HG03064 (cell line): ENCODE measurements at regions not wholly inside any gene's neighbourhood (a gene's known extent, or its start where the extent isn't known, plus 50 kb on each side); places are given as distances from the start of the nearest gene placed in this dataset.
"Not testable (repeated sequence)": the region's sequence is repeated elsewhere in the genome, so short reads cannot be mapped to it uniquely, and the experiment has no call there.

Experiments used
- ATAC-seq: cut with Tn5 transposase; IDR thresholded peaks from one replicate; pipeline ENCODE4 v1.9.1; 2021; ENCODE audit warnings: low read depth; ENCODE audit not compliant: unreplicated experiment

- not testable (repeated sequence) for ATAC-seq
Observed at GRCh38 chr1:146381196-146381595, 152.4 kb upstream of the NOTCH2NLA start.

GRCh38 chr1:146376708-146377496 is 148.1 kb upstream of the NOTCH2NLA start:
- ATAC-seq, result peak; percentile 87

DNA sequence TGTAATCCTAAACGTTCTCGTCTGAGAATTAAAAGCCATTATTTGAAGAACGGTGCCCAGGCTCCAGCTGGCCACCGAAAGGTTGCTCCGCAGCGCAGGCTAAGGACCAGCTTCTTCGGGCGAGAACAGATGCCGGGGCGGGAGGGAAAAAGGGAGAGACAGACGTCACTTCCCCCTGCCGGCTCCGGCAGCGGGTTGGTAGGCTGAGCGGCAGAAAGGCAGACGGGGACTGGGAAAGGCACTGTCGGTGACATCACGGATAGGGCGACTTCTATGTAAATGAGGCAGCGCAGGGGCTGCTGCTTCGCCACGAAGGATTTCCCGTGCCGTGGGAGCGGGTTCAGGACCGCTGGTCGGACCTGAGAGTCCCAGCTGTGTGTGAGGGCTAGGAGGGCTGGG is 147.5 kb upstream of the NOTCH2NLA start:
- peak; percentile 66 for ATAC-seq

- ATAC-seq, result not testable (repeated sequence)
Observed at GRCh38 chr1:146375108-146375507, 146.3 kb upstream of the NOTCH2NLA start.

- not testable (repeated sequence) for ATAC-seq
Observed at GRCh38 chr1:146369940-146370339, 141.1 kb upstream of the NOTCH2NLA start.

DNA sequence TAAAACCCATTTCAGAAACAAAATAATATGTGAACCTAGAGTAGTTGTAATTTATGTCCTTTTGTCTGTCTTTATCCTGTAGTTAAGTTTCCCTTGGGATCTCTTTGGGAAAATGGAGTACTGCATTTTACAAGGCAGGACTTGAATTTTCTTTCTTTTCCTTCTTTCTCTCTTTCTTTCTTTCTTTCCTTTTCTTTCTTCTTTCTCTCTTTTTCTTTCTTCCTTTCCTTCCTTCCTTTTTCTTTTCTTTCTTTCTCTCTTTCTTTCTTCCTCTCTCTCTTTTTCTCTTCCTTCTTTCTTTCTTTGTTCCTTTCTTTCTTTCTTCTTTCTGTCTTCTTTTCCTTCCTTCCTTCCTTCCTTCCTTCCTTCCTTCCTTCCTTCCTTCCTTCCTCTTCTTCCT is 126.6 kb upstream of the NOTCH2NLA start:
- ATAC-seq, result not testable (repeated sequence)

DNA sequence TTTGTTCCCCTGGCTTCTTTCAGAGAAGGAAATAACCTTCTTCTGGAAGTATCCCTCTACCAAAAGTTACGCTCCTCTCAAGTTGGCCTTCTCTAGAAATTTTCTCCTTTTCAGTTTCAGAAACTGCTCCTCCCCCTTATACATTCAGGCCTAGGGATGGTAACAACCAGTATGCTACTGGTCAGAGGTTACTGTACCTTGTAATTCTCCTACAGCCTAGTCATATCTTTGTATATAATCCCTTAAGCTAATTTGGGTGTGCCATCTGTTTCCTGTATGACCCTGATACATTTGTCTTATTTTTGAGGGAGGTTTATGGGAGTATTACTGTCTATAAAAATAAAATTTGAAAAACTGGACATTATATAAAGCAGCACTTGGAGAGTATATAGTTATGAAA is 98.0 kb upstream of the NOTCH2NLA start:
- ATAC-seq, result not testable (repeated sequence)

DNA sequence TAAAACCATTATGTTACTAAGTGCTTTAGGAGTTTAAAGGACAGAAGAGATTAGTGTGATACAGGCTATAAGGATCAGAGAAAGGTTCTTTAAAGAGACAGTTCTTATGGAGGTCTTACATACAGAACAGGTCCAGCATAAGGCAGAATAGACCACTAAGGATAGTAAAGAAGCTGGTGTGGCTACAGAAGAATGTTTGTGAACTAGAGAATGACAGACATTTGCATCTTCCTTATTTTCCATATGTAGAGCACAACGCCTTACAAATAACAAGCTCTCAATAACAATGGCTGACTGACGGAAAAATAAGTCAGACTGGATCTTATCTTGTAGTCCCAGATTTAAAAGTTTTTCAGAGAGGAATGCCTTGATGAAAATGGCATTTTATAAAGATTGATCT is 95.6 kb upstream of the NOTCH2NLA start:
- not testable (repeated sequence) for ATAC-seq

GRCh38 chr1:146323302-146323701 is 94.5 kb upstream of the NOTCH2NLA start:
- not testable (repeated sequence) for ATAC-seq

DNA sequence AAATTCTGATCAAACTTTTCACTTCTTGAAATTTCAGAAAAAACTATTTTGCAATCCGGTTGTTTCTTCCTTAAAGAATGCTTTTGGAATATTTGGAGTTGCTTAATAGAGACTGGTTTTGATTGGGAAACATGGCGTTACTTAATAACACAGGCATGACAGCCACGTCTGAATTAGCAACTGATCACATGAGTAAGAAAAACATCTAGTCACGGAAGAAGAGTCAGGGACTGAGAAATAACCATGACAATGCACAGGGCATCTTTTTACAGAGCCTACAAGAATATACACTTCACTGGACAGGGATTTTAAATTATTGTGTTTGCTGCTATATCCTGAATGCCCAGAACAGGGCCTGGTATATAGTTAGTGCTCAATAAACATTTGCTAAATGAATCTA is 94.1 kb upstream of the NOTCH2NLA start:
- not testable (repeated sequence) for ATAC-seq

DNA sequence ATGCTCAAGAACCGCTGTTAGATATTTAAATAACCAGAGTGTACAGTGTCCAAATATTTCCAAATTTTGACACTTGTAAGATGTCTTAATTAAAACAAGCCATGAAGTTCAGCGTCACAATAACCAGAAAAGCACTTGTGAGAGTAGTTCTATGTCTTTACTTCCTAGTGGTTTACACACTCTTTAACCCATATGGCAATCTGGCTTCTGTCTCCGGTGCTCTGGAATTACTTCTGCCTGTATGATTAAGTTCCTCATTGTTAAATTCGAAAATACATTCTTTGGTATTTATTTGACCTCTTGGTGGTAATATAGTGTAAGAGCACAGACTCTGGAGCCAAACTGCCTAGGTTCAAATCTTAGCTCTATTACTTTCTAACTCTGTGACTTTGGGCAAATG is 89.9 kb upstream of the NOTCH2NLA start:
- ATAC-seq, result not testable (repeated sequence)

- ATAC-seq, result not testable (repeated sequence)
Observed at GRCh38 chr1:146317785-146318184, 89.0 kb upstream of the NOTCH2NLA start.

GRCh38 chr1:146314449-146315246 is 85.8 kb upstream of the NOTCH2NLA start:
- ATAC-seq, result not testable (repeated sequence)

- ATAC-seq, result not testable (repeated sequence)
Observed at GRCh38 chr1:146310579-146310978, 81.8 kb upstream of the NOTCH2NLA start.

DNA sequence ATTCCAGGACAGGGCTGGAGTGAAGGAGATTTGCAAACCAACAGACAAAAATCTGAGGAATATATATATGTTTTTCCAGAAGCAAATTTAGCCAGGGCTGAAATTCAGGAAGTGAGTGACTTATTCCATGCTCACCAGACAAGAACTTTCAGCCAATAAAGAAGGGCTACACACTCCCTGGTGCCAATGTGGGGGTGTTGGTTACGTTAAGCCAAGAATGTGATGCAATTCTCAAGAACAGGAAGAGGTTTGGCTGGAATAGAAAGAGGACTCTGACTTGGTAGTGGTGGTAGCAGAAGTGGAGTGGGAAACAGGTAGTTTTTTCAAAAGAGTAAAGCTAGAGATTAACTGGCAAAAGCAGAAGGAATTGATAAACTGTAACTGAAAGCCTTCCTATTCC is 80.6 kb upstream of the NOTCH2NLA start:
- not testable (repeated sequence) for ATAC-seq

DNA sequence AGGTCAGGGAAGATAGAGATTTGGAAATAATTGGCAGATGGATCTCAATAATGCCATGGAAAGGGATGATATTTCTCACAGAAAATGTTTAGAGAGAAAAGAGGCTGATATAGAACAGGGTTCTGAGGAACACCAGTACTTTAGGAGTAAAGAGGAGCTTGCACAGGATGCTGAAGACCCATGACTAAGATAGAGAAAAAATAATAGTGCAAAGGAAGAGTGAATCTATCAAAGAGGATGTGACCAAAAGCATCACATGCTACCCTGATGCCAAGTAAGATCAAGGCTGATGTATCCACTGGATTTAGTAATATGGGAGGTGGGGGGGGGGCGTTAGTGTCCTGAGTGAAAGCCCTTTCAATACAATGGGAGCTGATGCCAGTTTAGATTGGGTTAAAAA is 80.1 kb upstream of the NOTCH2NLA start:
- ATAC-seq, result not testable (repeated sequence)

GRCh38 chr1:146308152-146308551 is 79.3 kb upstream of the NOTCH2NLA start:
- ATAC-seq, result not testable (repeated sequence)

DNA sequence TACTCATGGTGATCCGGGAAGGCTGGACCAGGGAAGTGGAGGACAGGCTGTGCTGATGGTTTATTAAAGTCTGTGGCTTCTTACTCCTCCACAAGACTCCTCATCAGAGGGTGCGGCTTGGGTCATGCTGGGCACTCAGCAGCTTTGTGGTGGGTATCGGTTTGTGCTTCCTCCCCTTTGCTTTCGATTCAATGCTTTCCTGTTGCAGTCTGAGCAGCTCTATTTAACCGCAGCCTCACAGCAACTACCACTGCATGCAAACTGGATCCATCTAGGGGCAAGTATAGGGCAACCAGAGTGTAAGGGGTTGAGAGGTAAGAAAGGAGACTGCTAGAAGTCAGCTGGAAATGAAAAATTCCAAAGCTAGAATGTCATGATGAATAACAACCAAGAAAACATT is 78.8 kb upstream of the NOTCH2NLA start:
- ATAC-seq, result peak; percentile 92

DNA sequence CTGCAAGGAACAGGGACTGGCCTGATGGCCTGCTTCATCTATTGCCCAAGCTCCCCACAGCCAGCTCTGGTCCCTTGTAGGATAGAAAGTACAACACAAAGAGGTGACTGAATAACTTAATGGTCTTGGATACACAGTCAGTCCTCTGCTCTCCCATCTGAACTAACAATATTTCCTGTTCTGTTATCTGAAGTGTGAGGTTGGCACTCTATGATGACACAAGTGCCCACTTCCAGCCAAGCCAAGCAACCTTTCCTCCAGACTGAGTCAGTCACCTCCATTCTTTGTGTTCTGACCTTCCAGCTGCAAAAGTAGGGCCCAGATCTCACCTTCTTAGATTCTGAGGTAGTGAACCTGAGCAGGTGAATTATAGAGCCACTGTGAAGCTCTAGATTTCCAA is 77.8 kb upstream of the NOTCH2NLA start:
- ATAC-seq, result not testable (repeated sequence)

DNA sequence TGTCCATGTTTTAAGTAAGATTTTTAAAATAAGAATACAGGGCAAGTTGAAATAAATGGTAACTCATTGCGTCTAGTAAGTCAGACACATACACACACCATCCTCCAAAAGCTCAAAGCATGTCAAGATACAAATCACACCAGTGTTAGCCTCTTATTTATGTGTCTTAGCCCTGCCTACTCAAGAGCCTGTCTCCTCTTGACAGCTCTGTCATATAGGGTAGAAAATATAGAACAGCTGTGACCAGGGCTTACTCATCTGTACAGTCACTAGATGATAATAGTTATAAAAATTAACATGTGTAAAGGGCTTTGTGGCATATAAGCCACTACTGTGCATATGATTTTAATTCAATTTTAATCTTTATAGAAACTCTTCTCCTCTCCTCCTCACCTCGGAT is 76.6 kb upstream of the NOTCH2NLA start:
- not testable (repeated sequence) for ATAC-seq

GRCh38 chr1:146298575-146298897 is 69.7 kb upstream of the NOTCH2NLA start:
- ATAC-seq, result not testable (repeated sequence)
